HG03196 (cell line): ENCODE measurements at regions not wholly inside any gene's neighbourhood (a gene's known extent, or its start where the extent isn't known, plus 50 kb on each side); places are given as distances from the start of the nearest gene placed in this dataset.

Source experiments
- ATAC-seq: cut with Tn5 transposase; IDR thresholded peaks from one replicate; pipeline ENCODE4 v1.9.1; 2021; ENCODE audit not compliant: unreplicated experiment

DNA sequence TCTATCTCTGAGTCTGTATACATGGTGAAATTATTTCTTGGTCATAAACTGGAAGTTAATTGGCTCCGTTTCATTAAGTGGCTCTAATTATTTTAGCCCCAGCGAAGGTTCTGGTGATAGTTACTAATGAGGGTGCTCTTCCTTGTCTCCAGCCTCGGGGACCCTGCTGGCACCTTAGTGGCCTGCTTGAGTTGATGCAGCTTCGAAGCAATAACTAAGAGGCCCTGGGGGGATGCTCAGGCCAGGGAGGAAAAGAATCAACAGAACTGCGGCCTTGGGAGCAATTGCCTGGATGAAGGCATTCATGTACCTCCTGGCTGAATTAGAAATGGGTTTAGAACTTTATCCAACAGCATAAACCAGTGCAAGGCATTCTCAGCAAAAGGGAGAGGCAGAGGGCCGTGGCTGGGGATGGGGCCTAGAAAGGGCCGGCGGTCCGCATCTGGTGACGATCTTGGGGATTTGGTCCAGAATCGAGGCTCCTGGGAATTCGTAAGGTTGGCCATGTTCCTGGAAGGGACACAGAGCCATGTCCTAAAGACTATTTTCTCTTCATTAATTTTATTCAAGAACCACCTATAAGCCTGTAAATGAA, 100.0 kb upstream of the AJAP1 start:
- no peak for ATAC-seq

DNA sequence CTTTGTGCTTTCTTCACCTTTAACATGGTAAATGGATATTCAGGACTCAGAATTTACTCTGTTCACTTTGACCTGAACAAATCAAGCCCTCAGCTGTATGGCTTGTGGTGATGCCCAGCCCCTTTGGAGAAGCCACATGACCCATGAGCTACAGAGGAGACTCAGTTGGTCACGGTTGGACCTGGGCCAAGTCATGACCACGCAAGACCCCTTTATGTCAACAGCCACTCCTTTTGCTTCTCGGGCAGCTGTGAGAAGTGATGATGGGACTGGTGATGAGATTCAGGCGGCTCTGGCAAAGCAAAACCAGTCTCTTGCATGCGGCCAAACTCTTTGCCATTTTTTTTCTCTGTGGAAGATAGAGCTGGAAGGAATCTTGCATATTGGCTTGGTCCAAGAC, 96.5 kb upstream of the AJAP1 start:
- ATAC-seq: no peak

DNA sequence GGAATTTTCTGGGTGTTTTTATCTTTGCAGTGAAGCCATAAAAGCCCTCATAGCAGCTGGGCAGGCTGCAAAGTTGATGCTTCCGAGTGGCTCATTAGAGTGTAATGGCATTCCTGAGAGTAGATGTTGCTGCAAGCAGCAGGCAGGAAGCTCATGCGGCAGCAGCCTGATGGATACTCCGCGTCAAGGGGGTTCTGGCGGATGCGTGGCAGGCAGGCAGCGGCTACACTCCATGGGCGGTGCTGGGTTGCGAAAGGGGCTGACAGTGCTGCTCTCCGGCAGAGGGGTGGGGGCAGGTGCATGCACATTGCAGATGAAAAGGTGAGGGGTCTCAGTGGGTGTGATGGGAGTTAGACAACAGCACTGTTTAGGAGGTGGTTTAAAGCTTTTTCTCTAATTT, 93.2 kb upstream of the AJAP1 start:
- no peak for ATAC-seq

DNA sequence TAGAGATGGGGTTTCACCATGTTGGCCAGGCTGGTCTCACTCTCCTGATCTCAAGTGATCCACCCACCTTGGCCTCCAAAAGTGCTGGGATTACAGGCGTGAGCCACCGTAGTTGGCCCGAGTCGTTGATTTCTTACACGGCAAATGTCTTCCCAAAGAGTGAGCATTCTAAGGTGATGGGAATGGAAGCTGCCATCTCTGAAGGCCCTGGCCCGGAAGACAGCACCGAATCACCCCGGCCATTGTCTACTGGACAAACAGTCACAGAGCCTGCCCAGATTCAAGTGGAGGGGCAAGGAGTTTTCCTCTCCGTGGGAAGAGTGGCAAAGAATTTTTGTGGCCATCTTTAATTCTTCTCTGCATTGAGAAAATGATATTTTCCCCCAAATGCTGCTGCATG, 92.1 kb upstream of the AJAP1 start:
- no peak for ATAC-seq

DNA sequence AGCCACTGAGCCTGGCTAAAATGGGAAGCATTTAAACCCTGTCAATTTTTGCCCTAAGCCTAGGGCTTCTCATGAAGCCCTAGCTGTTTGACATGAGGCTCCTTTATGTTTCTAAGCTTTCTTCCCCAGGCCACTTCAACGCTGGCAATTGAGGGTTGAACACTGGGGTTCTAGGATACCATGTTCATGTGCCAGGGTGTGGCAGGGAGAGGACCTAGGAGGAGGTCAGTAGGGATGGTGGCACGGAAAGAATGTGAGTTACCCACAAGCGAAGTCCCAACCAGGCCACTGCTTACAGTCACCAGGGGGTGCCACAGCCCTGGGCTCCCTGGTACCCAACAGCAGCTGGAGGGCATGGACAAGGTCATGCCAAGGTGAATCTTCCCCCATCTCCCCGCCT, 90.8 kb upstream of the AJAP1 start:
- ATAC-seq: no peak

DNA sequence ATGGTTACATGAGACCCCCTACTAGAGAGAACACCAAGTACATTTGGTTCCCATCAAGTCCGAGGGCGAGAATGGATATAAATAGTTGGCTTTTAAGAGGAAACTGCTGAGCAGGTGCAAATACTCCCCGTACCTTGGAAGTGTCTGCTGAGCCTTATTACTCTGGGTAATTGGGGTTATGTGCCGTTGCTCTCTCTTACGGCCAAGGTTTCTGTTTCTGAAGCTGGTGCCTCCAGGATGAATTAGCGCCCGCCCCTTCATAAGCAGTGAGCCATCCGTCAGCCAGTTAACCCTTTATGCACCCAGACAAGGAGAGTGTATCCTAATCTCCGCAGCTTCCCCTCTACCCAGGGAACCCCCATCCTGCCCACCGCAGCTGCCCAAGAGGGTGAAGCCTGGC, 90.4 kb upstream of the AJAP1 start:
- no peak for ATAC-seq

DNA sequence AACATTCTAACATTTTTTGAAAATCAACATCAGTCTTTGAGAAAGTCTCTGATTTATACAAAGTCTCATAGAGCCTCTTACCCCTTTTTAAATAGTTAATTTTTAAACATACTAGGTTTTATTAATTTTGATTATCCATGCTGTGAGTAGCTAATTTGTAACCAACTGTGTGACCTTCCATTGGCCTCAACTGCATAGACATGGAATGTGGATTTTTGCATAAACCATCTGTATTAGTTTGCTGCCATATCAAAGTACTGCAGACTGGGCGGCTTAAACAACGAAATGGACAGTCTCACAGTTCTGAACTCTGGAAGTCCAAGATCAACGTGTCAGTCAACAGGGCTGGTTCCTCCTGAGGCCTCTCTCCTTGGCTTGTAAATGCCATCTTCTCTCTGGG, 89.2 kb upstream of the AJAP1 start:
- ATAC-seq: no peak

DNA sequence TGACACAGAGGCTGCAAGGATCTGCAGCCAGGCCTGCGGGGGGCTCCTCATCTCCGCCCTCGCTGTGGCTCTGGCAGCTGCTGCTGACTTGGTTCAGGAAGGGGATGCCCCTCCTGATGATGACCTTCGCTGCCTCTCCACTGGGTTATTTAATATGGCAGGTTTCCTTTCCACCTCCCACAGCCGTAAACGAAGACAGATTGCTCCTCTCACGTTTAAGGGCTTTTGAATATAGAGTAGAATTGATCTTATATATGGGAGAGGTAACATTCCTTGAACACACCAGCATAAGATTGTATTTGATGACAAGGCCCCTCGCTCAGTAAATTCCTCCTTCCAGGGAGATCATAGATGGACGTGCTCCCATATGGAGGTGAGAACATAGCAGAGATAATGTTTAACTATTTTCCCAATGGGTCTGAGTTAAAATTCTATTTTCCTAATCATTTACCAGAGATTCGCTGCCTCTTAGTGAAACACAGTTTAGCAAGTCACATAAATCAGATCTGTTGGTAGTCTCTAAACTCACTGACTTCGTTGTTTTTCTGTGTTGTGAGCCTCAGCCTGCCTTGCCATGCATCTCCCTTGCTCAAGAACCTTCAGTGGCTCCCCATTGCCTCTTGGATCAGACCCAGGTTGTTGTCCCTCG, 88.5 kb upstream of the AJAP1 start:
- ATAC-seq: no peak

DNA sequence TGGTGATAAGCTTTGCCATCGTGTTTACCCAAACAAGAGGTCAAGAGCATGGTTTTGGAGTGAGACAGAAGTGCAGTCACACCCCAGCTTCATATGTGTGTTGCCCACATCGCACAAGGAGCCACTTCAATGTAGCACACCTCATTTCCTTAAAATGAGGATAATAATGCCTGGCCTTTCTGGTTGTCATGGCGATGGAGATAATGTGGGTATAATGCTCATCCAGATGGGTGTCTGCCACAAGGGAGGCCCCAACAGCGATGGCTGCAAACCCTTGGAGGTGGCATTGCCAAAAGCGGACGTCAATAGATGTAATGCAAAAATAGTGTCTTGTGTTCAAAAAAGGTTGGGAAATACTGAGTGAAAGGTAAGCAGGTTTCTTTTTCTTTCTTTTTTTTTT, 83.1 kb upstream of the AJAP1 start:
- no peak for ATAC-seq

DNA sequence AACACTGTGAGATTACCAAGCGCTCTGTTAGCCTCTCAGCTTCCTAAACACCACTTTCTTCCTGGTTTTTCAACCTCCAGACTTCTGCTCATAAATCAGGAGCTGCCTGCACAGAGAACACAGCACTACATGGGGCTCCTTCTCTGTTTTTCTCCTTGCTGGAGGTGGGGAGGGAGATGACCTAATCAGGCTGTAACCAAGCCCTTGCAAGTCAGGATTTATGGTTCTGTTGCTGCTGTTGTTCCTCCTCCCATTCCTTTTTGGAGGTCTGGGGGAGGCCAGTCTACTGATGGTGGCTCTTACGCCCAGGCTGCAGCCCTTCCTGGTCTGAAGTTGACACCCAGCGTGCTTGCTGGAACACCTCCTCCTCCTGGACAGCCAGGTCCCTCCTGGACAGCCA, 80.9 kb upstream of the AJAP1 start:
- ATAC-seq: no peak

DNA sequence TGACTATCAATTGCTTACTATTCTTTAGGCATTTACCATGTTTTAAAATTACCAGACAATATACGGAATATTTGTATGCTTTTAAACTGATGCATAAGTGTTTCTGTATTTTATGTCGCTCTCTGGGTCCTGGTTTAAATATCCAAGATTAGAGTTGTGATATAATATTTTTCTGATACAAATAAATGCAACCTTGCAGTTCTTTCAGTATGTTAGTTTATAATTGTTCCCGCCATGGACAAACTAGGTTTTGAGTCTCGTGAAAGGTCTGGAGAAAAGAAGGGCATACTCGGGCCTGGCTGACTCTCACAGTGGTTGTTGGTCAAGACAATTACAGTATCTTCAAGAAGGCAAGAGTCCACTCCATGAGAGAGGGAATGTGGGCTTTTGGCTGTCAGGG, 72.6 kb upstream of the AJAP1 start:
- no peak for ATAC-seq

DNA sequence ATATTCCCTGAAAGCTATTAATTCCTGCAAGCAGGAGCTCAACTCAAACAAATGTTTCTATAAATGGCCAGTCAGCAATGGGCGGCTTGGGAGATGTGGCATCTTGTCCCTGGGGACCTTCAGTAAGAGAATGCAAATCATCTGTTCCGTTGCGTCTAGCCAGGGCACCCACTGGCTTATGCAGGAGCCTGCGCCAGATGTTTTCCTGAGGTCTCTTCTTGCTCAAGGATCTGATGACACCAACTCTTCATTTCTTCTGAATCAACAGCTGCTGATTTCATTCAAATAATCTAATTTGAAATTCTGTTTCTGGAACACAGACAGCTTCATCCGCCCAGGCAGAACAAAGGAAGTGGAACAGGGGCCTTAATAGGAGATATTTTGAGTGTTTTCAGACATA, 70.0 kb upstream of the AJAP1 start:
- ATAC-seq: no peak

DNA sequence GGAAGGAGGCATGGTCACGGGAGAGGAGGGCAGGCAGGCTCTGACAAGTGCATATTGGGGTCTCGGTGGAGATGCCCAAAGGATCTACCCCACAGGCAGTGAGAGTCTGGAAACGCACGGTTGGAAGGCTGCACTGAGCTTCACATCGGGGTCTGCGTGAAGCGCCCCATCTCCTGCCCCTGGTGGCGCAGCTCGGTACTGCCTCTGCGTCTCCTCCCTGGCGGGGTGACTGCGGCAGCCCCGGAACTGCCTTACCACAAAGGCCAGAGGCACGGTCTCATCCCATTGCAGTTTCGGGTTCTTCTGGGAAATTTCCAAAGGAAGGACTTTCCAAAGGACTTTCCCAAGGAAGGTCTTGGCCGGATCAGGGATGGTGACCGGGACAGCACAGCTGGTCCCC, 69.2 kb upstream of the AJAP1 start:
- ATAC-seq: no peak

DNA sequence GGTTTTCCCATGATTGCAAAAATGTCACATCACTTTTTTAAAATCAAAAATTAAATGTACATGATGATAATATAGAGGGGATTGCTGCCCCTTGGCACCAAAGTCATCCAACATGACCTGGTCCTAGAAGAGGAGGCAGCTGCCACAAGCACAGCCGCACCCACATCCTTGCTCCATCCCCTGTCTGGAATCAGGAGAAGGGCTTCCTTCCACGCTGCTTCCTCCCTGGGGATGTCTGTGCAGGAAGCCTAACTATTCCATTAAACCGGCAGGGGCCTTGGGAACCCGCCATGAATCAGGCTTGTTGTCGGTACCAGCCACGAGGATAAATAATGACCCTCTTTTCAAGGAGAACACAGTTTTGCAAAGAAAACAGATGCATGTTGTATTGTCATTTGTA, 68.7 kb upstream of the AJAP1 start:
- ATAC-seq: no peak

DNA sequence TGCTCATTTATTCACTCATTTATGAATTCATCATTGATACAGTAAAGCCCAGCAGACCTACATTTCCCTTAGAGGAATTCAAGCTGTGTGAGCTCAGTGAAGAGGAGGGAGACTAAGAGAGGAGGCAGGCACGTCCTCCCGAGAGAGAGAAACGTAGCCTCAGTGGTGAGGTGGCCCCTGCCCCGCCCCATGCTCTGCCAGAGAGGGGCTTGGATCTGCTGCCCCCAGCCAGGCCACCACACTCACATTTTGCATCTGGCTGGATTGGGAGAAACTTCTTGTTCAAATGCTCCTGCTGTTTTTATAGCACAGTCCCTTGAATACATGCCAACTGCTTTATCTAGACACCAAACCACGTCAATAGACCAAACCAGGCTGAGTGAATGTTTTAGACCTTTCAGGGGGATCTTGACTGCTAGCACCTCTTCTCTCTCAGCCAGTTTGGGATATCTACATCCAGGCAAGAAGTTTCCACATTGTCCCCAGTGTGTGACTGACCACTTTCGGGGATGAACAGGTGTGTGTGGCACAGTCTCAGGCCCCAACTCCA, 67.7 kb upstream of the AJAP1 start:
- no peak for ATAC-seq

DNA sequence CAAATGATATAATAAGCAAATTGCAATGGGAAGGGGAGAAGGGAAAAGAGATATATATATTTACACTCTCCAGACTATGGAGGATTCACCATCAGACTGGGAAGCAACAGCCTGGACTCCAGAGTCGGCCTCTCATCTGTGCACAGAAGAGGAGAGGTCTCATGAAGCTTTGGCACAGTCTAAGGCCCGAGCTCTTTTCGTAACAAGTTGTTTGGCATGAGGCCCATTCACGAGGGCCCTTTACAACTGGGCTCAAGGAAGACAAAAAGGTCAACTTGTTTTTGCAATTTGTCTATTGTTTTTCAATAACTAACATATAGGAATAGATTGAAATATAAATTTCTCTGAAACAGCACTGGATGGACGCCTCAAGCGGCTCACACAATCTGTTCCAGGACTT, 66.7 kb upstream of the AJAP1 start:
- no peak for ATAC-seq

DNA sequence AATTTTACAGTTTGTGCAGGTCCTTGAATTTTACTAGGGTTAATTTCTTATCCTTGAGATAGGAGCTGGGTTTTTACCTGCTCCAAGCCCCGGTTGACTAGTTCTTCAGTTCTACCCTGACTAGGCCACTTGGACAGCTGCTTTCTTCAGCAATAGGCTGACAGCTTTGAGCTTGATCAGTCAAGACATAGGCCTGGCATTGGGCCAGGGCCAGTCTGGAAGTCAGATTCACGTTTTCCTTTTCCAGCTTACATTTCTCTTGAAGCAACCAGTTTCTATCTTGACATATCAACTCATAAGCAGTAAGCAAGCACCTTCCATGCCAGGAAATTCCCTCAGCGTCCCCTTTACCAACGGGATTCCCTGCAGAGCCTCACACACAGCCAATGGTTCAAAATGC, 63.7 kb upstream of the AJAP1 start:
- ATAC-seq: no peak

DNA sequence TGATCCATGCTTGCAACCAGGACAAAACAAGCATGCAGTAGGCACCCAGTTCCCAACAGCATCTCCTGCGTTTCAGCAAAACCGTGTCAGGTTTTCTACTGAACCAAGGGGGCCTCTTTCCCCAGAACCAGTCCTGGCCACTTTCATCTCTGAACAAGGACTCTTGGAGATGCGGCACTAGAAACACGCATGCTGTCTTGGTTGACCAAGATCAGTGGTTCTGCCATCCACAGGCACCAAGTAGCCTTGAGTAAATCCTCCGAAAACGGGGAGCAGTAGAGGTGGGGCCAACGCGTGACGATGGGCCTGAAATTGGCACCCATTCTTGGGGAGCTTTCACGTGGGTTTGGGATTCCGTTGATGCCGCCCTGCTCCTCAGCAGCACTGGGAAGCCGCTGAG, 62.5 kb upstream of the AJAP1 start:
- ATAC-seq: no peak

DNA sequence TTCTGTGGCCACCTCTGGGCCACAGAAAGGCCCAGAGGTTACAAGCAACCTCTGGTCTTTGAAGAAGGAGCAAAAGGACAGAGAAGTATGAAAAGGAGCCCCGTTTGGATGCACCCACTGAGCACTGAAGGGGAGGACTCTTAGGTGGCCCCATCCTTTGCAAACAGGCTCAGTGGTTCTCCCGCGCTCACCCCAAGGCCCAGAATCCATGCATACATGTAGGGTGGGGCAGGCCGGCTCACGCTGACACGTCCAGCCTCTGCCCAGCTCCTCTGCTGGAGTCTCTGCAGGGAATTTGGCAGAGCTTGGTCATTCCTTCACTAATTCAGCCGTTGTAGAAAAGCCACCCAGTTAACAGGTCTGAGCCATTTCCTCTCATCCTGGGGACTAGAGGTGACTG, 61.3 kb upstream of the AJAP1 start:
- ATAC-seq: no peak

DNA sequence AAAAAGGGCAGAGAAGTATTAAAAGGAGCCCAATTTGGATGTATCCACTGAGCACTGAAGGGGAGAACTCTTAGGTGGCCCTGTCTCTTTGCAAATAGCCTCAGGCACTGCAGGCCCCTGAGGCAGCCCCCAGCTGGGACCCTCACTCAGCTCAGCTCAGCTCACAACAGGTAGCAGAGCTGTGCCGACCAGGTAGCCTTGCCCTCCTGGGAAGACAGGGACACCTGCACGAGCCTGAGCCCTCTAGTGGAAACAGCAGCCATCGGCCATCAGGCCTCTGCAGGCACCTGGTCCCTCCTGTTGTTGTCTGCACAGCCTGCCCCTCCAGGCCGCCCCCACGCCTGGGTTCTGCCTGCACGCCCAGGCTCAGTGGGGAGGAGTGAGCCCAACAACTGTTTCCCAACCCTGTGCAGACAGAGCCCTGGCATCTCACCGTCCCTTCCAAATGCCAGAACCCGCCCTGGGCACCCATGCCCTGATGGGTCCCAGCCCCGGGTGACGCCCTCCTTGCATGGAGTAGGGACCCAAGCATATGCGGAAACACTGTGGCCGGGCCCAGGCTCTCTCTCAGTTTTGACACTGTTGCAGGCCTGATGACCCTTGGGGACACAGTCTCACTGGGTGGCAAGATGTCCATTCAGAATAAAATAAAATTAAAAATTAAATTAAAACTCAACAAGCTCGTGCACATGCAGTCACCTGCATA, 60.0 kb upstream of the AJAP1 start:
- no peak for ATAC-seq

DNA sequence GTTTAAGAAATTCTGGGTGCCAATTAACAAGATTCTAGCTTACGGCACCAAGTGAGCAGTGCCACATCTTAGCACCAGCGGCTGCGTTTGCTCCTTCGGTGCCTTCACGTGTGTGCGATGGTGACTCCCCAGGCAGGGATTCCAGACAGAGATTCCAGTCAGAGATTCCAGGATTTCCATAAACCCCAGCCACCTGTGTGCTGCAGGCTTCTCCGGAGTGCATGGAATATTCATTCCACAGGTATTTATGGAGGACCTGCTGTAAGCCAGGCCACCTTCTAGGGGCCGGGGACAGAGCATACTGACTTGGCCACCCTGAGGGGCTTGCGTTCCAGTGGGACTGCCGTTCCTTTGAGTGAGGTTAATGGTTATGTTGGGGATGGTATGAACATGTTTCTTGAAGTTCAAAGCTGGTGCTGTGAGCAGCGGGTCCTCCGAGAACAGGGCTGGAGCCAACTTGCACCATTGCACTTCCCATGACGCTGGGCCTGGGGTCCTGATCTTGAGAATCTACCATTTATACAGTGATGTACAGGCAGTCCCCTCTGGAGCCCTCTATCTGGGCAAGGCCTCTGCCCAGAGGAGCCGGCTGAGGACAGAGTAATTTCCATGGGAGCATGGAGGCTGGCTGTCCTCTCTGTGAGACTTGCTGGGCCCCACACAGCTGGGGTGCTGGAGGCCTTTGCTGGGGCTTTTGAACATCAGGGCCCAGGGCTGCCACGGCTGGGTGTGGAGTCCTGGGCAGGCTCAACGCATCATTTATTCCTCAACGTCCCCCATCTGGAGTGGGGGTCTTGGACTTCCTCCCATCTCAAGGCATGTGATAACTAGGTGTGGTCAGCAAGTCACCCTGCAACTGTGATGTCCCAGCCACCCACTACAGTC, 58.8 kb upstream of the AJAP1 start:
- no peak for ATAC-seq
